ENCODE measurements at regions not wholly inside any gene's neighbourhood (a gene's known extent, or its start where the extent isn't known, plus 50 kb on each side); places are given as distances from the start of the nearest gene placed in this dataset.

DNA sequence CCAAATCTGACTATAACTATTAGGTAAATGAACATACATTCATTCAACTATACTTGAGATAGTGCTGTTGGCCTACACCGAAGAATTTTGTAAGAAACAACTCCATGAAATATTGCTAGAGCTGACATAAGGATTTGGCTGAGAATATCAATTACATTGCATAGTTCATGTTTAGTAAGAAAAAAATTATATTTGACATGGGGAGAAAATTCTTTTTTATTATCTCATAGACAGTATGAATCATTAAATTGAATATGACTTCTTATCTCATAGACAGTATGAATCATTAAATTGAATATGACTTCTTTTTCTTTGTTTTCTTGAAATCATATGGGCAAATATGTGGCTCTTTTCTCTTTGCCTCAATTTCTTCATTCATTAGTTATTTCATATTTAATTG lies 212.3 kb upstream of the HSF2 start:
- H3K14ac ChIP-seq (ENCODE audit: insufficient read depth, low read length), result no peak overlapping the region
- no peaks in the 10 kb centered on the region for H3K4me1 ChIP-seq (ENCODE audit: insufficient read depth, low read length)
- TF ChIP-seq, protein P1, sequence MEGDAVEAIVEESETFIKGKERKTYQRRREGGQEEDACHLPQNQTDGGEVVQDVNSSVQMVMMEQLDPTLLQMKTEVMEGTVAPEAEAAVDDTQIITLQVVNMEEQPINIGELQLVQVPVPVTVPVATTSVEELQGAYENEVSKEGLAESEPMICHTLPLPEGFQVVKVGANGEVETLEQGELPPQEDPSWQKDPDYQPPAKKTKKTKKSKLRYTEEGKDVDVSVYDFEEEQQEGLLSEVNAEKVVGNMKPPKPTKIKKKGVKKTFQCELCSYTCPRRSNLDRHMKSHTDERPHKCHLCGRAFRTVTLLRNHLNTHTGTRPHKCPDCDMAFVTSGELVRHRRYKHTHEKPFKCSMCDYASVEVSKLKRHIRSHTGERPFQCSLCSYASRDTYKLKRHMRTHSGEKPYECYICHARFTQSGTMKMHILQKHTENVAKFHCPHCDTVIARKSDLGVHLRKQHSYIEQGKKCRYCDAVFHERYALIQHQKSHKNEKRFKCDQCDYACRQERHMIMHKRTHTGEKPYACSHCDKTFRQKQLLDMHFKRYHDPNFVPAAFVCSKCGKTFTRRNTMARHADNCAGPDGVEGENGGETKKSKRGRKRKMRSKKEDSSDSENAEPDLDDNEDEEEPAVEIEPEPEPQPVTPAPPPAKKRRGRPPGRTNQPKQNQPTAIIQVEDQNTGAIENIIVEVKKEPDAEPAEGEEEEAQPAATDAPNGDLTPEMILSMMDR (conservative IDR thresholded peaks at IDR 0.05), result no peak
- no peak overlapping the region for H2BK5ac ChIP-seq (ENCODE audit: insufficient read length, low read length)
- no peaks in the 10 kb centered on the region for H3K23me2 ChIP-seq (ENCODE audit: insufficient read length, low read depth, low read length, poor library complexity, severe bottlenecking)
- Mint-ChIP-seq H3K36me3 (ENCODE audit: insufficient read depth in 1 of 3, low read depth in 3 of 3) (no peaks in the 10 kb centered on the region), H3K4me3 (no peak overlapping the region), H3K9me3 (no peaks in the 10 kb centered on the region), H3K27ac (no peak overlapping the region), H3K27me3 (ENCODE audit: low read depth) (no peaks in the 10 kb centered on the region), H3K4me1 (peaks cover 7 to 12% of the 10 kb centered on the region in 2 experiments)
- H3K79me1 ChIP-seq (ENCODE audit: insufficient read depth, low read depth, low read length, poor library complexity, severe bottlenecking), result no peaks in the 10 kb centered on the region
- no peaks in the 10 kb centered on the region for H3K9me3 ChIP-seq (ENCODE audit: control insufficient read depth, low read depth, low read length)
- no peak overlapping the region for H3K4ac ChIP-seq (ENCODE audit: low read depth, low read length)
- no peak for DNase-seq
- no peaks in the 10 kb centered on the region for H3K79me2 ChIP-seq (ENCODE audit: insufficient read depth, low read length)
- H2AFZ ChIP-seq (ENCODE audit: low read length), result no peak overlapping the region
- H2BK120ac ChIP-seq (ENCODE audit: low read depth, low read length, poor library complexity, severe bottlenecking), result no peak overlapping the region
- no peak overlapping the region for H2AK5ac ChIP-seq (ENCODE audit: insufficient read length, low read length)
- no peaks in the 10 kb centered on the region for H4K20me1 ChIP-seq (ENCODE audit: control insufficient read depth, insufficient read depth, insufficient read length)
- H3K27me3 ChIP-seq (ENCODE audit: insufficient read depth, low read length), result no peaks in the 10 kb centered on the region
- H2BK12ac ChIP-seq (ENCODE audit: insufficient read length, low read depth, low read length), result no peak overlapping the region
- no peak overlapping the region for H4K8ac ChIP-seq (replicated peaks; ENCODE audit: insufficient read length, low read depth, low read length)
- H2BK15ac ChIP-seq (ENCODE audit: low read depth, low read length), result no peak overlapping the region
- no peak overlapping the region for H3K56ac ChIP-seq (ENCODE audit: insufficient read length, low read depth, low read length)
- H3T11ph ChIP-seq (ENCODE audit: low read length), result no peak overlapping the region
- no peak overlapping the region for H3K4me2 ChIP-seq (ENCODE audit: insufficient read depth, insufficient read length, low read length)
- H4K91ac ChIP-seq (ENCODE audit: insufficient read length, low read depth, low read length), result no peak overlapping the region
- no peak overlapping the region for H3K18ac ChIP-seq (ENCODE audit: insufficient read length, low read depth, low read length)
- H4K5ac ChIP-seq (ENCODE audit: insufficient read length, low read depth, low read length), result no peak overlapping the region
- H3K23ac ChIP-seq (ENCODE audit: insufficient read length, low read depth, low read length), result no peak overlapping the region
- H3K27ac ChIP-seq (ENCODE audit: insufficient read length, low read depth, low read length), result no peak overlapping the region
- no peak overlapping the region for H2BK20ac ChIP-seq (ENCODE audit: low read depth, low read length, poor library complexity, severe bottlenecking)
- no peak overlapping the region for H3K9ac ChIP-seq (ENCODE audit: extremely low read depth, insufficient read length, low read length)
- WGBS (ENCODE audit: extremely low coverage, insufficient read length, low lambda C conversion rate), result no CpG with 5 or more reads among the region's 1 CpG

Data from H9 (cell line).